Vagina (tissue), 2 donors: ENCODE measurements at regions not wholly inside any gene's neighbourhood (a gene's known extent, or its start where the extent isn't known, plus 50 kb on each side); places are given as distances from the start of the nearest gene placed in this dataset.

ENCODE experiments used
- CTCF ChIP-seq, 3 experiments: fragments of 450-650 bp in 2 of 3; fragments of 200-600 bp in 1 of 3; sonication (generic) in 1 of 3; IDR thresholded peaks; one replicate each; pipeline ENCODE4 v1.5.1; 2017 to 2019; ENCODE audit warnings: antibody characterized with exemption in 3 of 3, mild to moderate bottlenecking in 2 of 3, moderate library complexity in 2 of 3
- POLR2A ChIP-seq, 2 donors: fragments of 450-650 bp; IDR thresholded peaks; one replicate each; pipeline ENCODE4 v1.6.1; 2017; ENCODE audit warnings: antibody characterized with exemption in 2 of 2, mild to moderate bottlenecking in 2 of 2, moderate library complexity in 2 of 2

- TF ChIP-seq POLR2A (IDR thresholded peaks at IDR 0.05) (no peak), CTCF (IDR thresholded peaks at IDR 0.05) (no peak)
Observed at GRCh38 chr3:8279886-8280550, 221.6 kb upstream of the LMCD1 start.
